Liver (tissue), 3 donors: ENCODE measurements at regions not wholly inside any gene's neighbourhood (a gene's known extent, or its start where the extent isn't known, plus 50 kb on each side); places are given as distances from the start of the nearest gene placed in this dataset.

ENCODE experiments used
- ATF3 ChIP-seq: IDR thresholded peaks from 2 replicates; pipeline ENCODE4 v1.6.1; 2016; ENCODE audit warnings: antibody characterized with exemption
- CTCF ChIP-seq: fragments of 150-350 bp; IDR thresholded peaks from 2 replicates; pipeline ENCODE4 v1.5.1; 2017; ENCODE audit warnings: improper control_type of control experiment, low read depth, low read length; ENCODE audit not compliant: missing input control
- FOXA1 ChIP-seq: IDR thresholded peaks from 2 replicates; pipeline ENCODE4 v1.6.1; 2016; ENCODE audit warnings: antibody characterized with exemption
- HNF4A ChIP-seq, 2 donors: conservative IDR thresholded peaks; 2 replicates each; pipeline ENCODE4 v1.6.1; 2016; ENCODE audit warnings: antibody characterized with exemption in 2 of 2, mild to moderate bottlenecking in 2 of 2
- NR2F2 ChIP-seq: IDR thresholded peaks from 2 replicates; pipeline ENCODE4 v1.6.1; 2016; ENCODE audit warnings: antibody characterized with exemption
- SP1 ChIP-seq: IDR thresholded peaks from 2 replicates; pipeline ENCODE4 v1.6.1; 2018; ENCODE audit warnings: antibody characterized with exemption, mild to moderate bottlenecking
- TAF1 ChIP-seq: conservative IDR thresholded peaks from 2 replicates; pipeline ENCODE4 v1.6.1; 2016; ENCODE audit warnings: antibody characterized with exemption, mild to moderate bottlenecking
- TF ChIP-seq, protein P1 (sequence below): IDR thresholded peaks from 2 replicates; pipeline ENCODE4 v1.6.1; 2016; ENCODE audit warnings: antibody characterized with exemption, mild to moderate bottlenecking
- donor health status: healthy.
- donor health status: healthy.

DNA sequence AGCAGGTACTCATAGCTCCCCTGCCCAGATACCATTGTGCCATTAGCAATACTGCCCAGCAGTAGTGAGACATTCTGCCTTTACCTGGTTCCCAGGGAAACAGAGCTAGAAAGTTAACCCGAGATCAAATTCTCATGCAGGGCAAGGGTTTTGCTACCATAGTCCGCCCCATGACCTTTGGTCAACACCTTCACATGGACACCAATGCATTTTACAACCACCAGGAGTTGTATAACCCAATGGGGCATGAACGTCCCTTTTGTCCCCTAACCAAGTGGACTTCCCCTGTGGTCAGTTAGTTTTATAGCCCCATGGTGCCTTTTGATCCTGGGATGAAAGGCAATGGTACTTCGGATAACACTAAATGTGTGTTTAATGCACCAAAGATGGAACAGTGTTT, 151.7 kb upstream of the IQSEC1 start:
- TF ChIP-seq SP1 (peak; percentile 47), CTCF (no peak), ATF3 (no peak), HNF4A (conservative IDR thresholded peaks at IDR 0.05) (peak; percentile 95 to 98), NR2F2 (peak; percentile 64), TAF1 (no peak), FOXA1 (no peak)
- TF ChIP-seq, protein P1, sequence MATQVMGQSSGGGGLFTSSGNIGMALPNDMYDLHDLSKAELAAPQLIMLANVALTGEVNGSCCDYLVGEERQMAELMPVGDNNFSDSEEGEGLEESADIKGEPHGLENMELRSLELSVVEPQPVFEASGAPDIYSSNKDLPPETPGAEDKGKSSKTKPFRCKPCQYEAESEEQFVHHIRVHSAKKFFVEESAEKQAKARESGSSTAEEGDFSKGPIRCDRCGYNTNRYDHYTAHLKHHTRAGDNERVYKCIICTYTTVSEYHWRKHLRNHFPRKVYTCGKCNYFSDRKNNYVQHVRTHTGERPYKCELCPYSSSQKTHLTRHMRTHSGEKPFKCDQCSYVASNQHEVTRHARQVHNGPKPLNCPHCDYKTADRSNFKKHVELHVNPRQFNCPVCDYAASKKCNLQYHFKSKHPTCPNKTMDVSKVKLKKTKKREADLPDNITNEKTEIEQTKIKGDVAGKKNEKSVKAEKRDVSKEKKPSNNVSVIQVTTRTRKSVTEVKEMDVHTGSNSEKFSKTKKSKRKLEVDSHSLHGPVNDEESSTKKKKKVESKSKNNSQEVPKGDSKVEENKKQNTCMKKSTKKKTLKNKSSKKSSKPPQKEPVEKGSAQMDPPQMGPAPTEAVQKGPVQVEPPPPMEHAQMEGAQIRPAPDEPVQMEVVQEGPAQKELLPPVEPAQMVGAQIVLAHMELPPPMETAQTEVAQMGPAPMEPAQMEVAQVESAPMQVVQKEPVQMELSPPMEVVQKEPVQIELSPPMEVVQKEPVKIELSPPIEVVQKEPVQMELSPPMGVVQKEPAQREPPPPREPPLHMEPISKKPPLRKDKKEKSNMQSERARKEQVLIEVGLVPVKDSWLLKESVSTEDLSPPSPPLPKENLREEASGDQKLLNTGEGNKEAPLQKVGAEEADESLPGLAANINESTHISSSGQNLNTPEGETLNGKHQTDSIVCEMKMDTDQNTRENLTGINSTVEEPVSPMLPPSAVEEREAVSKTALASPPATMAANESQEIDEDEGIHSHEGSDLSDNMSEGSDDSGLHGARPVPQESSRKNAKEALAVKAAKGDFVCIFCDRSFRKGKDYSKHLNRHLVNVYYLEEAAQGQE = no peak
